ENCODE measurements at regions not wholly inside any gene's neighbourhood (a gene's known extent, or its start where the extent isn't known, plus 50 kb on each side); places are given as distances from the start of the nearest gene placed in this dataset.

- no peak for TF ChIP-seq CTCF (conservative IDR thresholded peaks at IDR 0.05 in 1 of 2, IDR thresholded peaks at IDR 0.05 in 1 of 2; ENCODE audit: low read depth in 1 of 2, low read length in 2 of 2)
- no peak for TF ChIP-seq EZH2 (IDR thresholded peaks at IDR 0.05; ENCODE audit: low read length, missing control alignments)
- Histone ChIP-seq H2AFZ (ENCODE audit: low read length) (no peak overlapping the region), H4K20me1 (ENCODE audit: control insufficient read depth, extremely low read depth, insufficient read depth, low read length) (no peaks in the 10 kb centered on the region), H3K4me1 (ENCODE audit: control insufficient read depth, extremely low read depth, insufficient read depth, low read length) (no peaks in the 10 kb centered on the region), H3K36me3 (ENCODE audit: control insufficient read depth, insufficient read depth, low read length) (no peaks in the 10 kb centered on the region), H3K4me2 (ENCODE audit: extremely low read depth, insufficient read depth, low read length) (no peak overlapping the region), H3K4me3 (replicated peaks in 1 of 4; ENCODE audit: control extremely low read depth in 1 of 4, insufficient read depth in 1 of 4, low read depth in 3 of 4, low read length in 4 of 4) (no peak overlapping the region), H3K9ac (ENCODE audit: insufficient read depth, low read length) (no peak overlapping the region), H3K27me3 (ENCODE audit: control insufficient read depth, insufficient read depth, low read length) (no peaks in the 10 kb centered on the region), H3K27ac (ENCODE audit: insufficient read depth, low read length) (no peak overlapping the region), H3K9me3 (ENCODE audit: control insufficient read depth, insufficient read depth, low read depth, low read length) (no peaks in the 10 kb centered on the region), H3K79me2 (ENCODE audit: control insufficient read depth, insufficient read depth, low read length) (no peaks in the 10 kb centered on the region)
- DNase-seq (ENCODE audit: low read depth in 2 of 2) = no peak
Measured at GRCh38 chr5:27414099-27414498, 375.7 kb upstream of the CDH9 start.

- Histone ChIP-seq H3K79me2 (ENCODE audit: control insufficient read depth, insufficient read depth, low read length) (no peaks in the 10 kb centered on the region), H3K4me1 (ENCODE audit: control insufficient read depth, extremely low read depth, insufficient read depth, low read length) (no peaks in the 10 kb centered on the region), H3K9ac (ENCODE audit: insufficient read depth, low read length) (no peak overlapping the region), H3K27me3 (ENCODE audit: control insufficient read depth, insufficient read depth, low read length) (no peaks in the 10 kb centered on the region), H3K4me2 (ENCODE audit: extremely low read depth, insufficient read depth, low read length) (no peak overlapping the region), H3K9me3 (ENCODE audit: control insufficient read depth, insufficient read depth, low read depth, low read length) (no peaks in the 10 kb centered on the region), H4K20me1 (ENCODE audit: control insufficient read depth, extremely low read depth, insufficient read depth, low read length) (no peaks in the 10 kb centered on the region), H2AFZ (ENCODE audit: low read length) (no peak overlapping the region), H3K36me3 (ENCODE audit: control insufficient read depth, insufficient read depth, low read length) (no peaks in the 10 kb centered on the region), H3K4me3 (replicated peaks in 1 of 4; ENCODE audit: control extremely low read depth in 1 of 4, insufficient read depth in 1 of 4, low read depth in 3 of 4, low read length in 4 of 4) (no peak overlapping the region), H3K27ac (ENCODE audit: insufficient read depth, low read length) (no peak overlapping the region)
- DNase-seq (ENCODE audit: low read depth in 2 of 2) = no peak
- TF ChIP-seq CTCF (conservative IDR thresholded peaks at IDR 0.05 in 1 of 2, IDR thresholded peaks at IDR 0.05 in 1 of 2; ENCODE audit: low read depth in 1 of 2, low read length in 2 of 2) (no peak), EZH2 (IDR thresholded peaks at IDR 0.05; ENCODE audit: low read length, missing control alignments) (no peak)
Measured at GRCh38 chr5:27412384-27412783, 374.0 kb upstream of the CDH9 start.

- no peak overlapping the region for H3K9ac ChIP-seq (ENCODE audit: insufficient read depth, low read length)
- H3K27ac ChIP-seq (ENCODE audit: insufficient read depth, low read length) = no peak overlapping the region
- H4K20me1 ChIP-seq (ENCODE audit: control insufficient read depth, extremely low read depth, insufficient read depth, low read length) = no peaks in the 10 kb centered on the region
- TF ChIP-seq CTCF (conservative IDR thresholded peaks at IDR 0.05 in 1 of 2, IDR thresholded peaks at IDR 0.05 in 1 of 2; ENCODE audit: low read depth in 1 of 2, low read length in 2 of 2) (no peak), EZH2 (IDR thresholded peaks at IDR 0.05; ENCODE audit: low read length, missing control alignments) (no peak)
- H3K27me3 ChIP-seq (ENCODE audit: control insufficient read depth, insufficient read depth, low read length) = no peaks in the 10 kb centered on the region
- H3K79me2 ChIP-seq (ENCODE audit: control insufficient read depth, insufficient read depth, low read length) = no peaks in the 10 kb centered on the region
- H3K4me1 ChIP-seq (ENCODE audit: control insufficient read depth, extremely low read depth, insufficient read depth, low read length) = no peaks in the 10 kb centered on the region
- no peaks in the 10 kb centered on the region for H3K9me3 ChIP-seq (ENCODE audit: control insufficient read depth, insufficient read depth, low read depth, low read length)
- H3K4me2 ChIP-seq (ENCODE audit: extremely low read depth, insufficient read depth, low read length) = no peak overlapping the region
- H3K4me3 ChIP-seq (replicated peaks in 1 of 4; ENCODE audit: control extremely low read depth in 1 of 4, insufficient read depth in 1 of 4, low read depth in 3 of 4, low read length in 4 of 4) = no peak overlapping the region
- no peaks in the 10 kb centered on the region for H3K36me3 ChIP-seq (ENCODE audit: control insufficient read depth, insufficient read depth, low read length)
- no peak overlapping the region for H2AFZ ChIP-seq (ENCODE audit: low read length)
- DNase-seq (ENCODE audit: low read depth in 2 of 2) = no peak
Measured at GRCh38 chr5:27406020-27406419, 367.6 kb upstream of the CDH9 start.

Data from fibroblast of lung (primary cell).